Brain pericyte (primary cell): ENCODE measurements at regions not wholly inside any gene's neighbourhood (a gene's known extent, or its start where the extent isn't known, plus 50 kb on each side); places are given as distances from the start of the nearest gene placed in this dataset.

Experiments
- DNase-seq: peaks from one replicate; pipeline ENCODE4 v3.0.0-alpha.2; 2012; ENCODE audit warnings: low read depth, low spot score

GRCh38 chr10:14394179-14394578 lies 63.5 kb upstream of the FRMD4A start:
- DNase-seq, result no peak

DNA sequence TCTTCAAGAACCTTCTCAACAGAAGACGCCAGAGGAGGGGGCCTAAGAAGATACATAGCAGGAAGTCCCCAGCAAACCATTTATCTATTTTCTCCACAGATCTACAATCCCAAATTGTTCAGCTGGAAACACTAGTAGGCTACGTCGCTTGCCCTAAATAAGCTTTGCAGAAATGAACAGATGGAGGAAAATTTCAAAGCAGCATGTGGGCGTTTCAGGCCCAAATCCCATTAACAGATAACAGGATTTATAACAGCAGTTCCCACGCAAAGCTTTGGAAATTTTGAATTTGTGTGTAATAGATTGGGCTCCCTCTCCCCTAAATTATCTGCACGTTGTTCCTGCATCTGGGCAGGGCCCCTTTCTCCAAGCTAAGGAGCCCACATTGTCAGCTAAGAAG lies 60.6 kb upstream of the FRMD4A start:
- no peak for DNase-seq

GRCh38 chr10:14389981-14390590 lies 59.4 kb upstream of the FRMD4A start:
- no peak for DNase-seq

DNA sequence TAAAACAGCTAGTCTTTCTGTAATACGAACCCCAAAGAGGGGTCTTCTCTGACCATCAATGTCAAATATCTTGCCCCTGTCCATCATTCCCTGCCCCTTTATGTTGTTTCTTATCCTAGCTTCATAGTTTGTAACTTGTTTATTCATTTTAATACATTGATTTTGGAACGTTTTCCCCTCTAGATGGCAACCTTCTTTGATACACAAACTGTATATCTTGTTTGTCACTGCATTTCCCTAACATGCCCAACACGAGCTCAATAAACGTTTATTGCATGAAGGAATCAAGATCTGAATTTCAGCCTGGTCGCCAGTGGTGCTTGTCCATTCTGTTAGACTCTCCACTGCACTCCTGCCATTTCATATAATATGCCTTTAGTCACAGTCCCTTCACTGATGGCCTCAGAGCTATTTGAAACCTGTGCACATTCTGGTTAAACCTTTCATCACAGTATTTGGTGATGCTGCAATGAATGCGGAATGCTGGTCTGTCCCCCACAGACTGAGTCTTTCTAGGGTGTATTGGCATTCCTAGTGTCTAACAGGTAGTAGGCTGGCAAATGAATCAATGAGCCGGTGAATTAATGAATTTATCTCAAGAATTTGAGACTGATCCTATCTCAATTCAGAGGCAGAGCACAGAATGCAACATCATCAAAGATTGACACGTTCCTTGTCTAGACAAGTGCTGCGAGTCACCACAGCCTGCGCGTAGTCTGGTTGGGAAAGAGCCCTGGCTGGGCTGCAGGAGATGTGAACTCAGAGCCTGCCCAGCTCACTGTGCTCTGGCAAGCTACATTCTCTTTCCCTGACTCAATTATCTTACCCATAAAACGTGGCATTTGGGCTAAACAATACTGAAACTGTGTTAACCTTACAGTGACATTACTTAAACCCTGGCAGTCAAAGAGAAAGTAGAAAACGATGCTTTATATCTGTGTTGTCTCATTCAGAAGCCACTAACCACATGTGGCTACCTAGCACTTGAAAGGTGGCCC lies 55.2 kb upstream of the FRMD4A start:
- DNase-seq, result no peak

GRCh38 chr10:14384915-14385314 lies 54.2 kb upstream of the FRMD4A start:
- DNase-seq, result no peak

- DNase-seq, result no peak
Measured at GRCh38 chr10:14384116-14384730, 53.5 kb upstream of the FRMD4A start.

GRCh38 chr10:14383266-14383665 lies 52.5 kb upstream of the FRMD4A start:
- DNase-seq, result no peak

GRCh38 chr10:14382531-14382930 lies 51.8 kb upstream of the FRMD4A start:
- DNase-seq, result no peak

GRCh38 chr10:14382022-14382421 lies 51.3 kb upstream of the FRMD4A start:
- DNase-seq, result peak; percentile 63

- DNase-seq, result no peak
Measured at GRCh38 chr10:14381475-14381874, 50.8 kb upstream of the FRMD4A start.

DNA sequence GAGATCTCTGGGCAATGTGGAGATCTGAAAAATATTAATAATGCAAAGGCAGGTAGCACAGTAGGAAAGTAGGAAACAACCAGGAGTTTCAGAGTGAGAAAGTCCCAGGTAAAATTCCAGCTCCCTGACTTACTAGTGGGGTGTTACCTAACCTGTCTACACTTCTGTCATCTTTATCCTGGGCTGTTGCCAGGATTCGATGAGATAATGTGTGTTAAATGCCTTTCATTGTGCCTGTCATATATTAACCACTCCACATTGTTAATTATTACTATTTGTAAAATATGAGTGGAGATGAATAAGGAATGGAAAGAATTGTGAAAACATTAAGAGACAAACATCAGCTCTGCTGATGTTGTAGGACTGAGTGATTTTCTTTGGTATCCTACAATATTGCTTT lies 50.0 kb upstream of the FRMD4A start:
- DNase-seq, result no peak
